BJ (cell line): ENCODE measurements at regions not wholly inside any gene's neighbourhood (a gene's known extent, or its start where the extent isn't known, plus 50 kb on each side); places are given as distances from the start of the nearest gene placed in this dataset.

Source experiments
- CTCF ChIA-PET: fragments of 350-600 bp; formaldehyde crosslinking; extraction: SDS; loops from one replicate; lab custom pipeline; 2021; ENCODE audit warnings: antibody characterized with exemption, inconsistent platforms; lab: Yijun Ruan, JAX
- POLR2A ChIA-PET: fragments of 300-600 bp; sonication (Branson Sonifier 250); formaldehyde crosslinking; extraction: SDS; loops from one replicate; lab custom pipeline; 2021; ENCODE audit warnings: antibody characterized with exemption; lab: Charles Lee
- DNase-seq: peaks from one replicate; pipeline ENCODE4 v3.0.0-alpha.2; 2011; ENCODE audit warnings: low read depth
- H3K27me3 ChIP-seq: 2 replicates; pipeline ENCODE4 v1.6.0; 2011; ENCODE audit warnings: low read length; ENCODE audit not compliant: control insufficient read depth, insufficient read depth
- H3K36me3 ChIP-seq: 2 replicates; pipeline ENCODE4 v1.5.1; 2011; ENCODE audit warnings: low read length; ENCODE audit not compliant: control insufficient read depth, insufficient read depth
- H3K4me3 ChIP-seq: 2 replicates; pipeline ENCODE4 v1.5.1; 2011; ENCODE audit warnings: low read depth, mild to moderate bottlenecking, control low read depth, low read length
- CTCF ChIP-seq: IDR thresholded peaks from 2 replicates; pipeline ENCODE4 v1.5.1; 2011; ENCODE audit warnings: low read depth, mild to moderate bottlenecking, control low read depth, inconsistent platforms, low read length, moderate library complexity; ENCODE audit not compliant: insufficient read depth

- no peaks in the 10 kb centered on the region for H3K36me3 ChIP-seq
- no peak for DNase-seq
- H3K27me3 ChIP-seq = no peaks in the 10 kb centered on the region
- ChIA-PET CTCF (no interaction called here), POLR2A (no interaction called here)
- H3K4me3 ChIP-seq = no peak overlapping the region
- no peak for TF ChIP-seq CTCF
Observed at GRCh38 chr3:144820726-144821125, 849.1 kb downstream of the DIPK2A start.

GRCh38 chr3:144821583-144821982 is 850.0 kb downstream of the DIPK2A start:
- peak; percentile 67 for DNase-seq
- CTCF ChIA-PET = no interaction called here
- POLR2A ChIA-PET = interaction anchor here (0.6 kb wide), 1 partner anchor 50 kb away, joined by 3 read pairs; no protein-coding TSS in a partner anchor

GRCh38 chr3:144822671-144823070 is 851.0 kb downstream of the DIPK2A start:
- CTCF ChIA-PET = no interaction called here
- no peak for DNase-seq
- TF ChIP-seq CTCF = no peak

More at GRCh38 chr3:144821583-144821982, 850.0 kb downstream of the DIPK2A start:
- no peak for TF ChIP-seq CTCF
- Histone ChIP-seq H3K36me3 (no peaks in the 10 kb centered on the region), H3K4me3 (no peak overlapping the region), H3K27me3 (no peaks in the 10 kb centered on the region)

GRCh38 chr3:144831955-144832716 is 860.5 kb downstream of the DIPK2A start:
- no peak for TF ChIP-seq CTCF
- ChIA-PET POLR2A (no interaction called here), CTCF (no interaction called here)
- H3K27me3 ChIP-seq = no peaks in the 10 kb centered on the region
- no peak overlapping the region for H3K4me3 ChIP-seq
- no peak for DNase-seq
- no peaks in the 10 kb centered on the region for H3K36me3 ChIP-seq

More at GRCh38 chr3:144822671-144823070, 851.0 kb downstream of the DIPK2A start:
- Histone ChIP-seq H3K4me3 (no peak overlapping the region), H3K27me3 (no peaks in the 10 kb centered on the region), H3K36me3 (no peaks in the 10 kb centered on the region)
- POLR2A ChIA-PET = no interaction called here

- ChIA-PET POLR2A (no interaction called here), CTCF (no interaction called here)
- H3K36me3 ChIP-seq = no peaks in the 10 kb centered on the region
- H3K27me3 ChIP-seq = no peaks in the 10 kb centered on the region
- DNase-seq = no peak
- H3K4me3 ChIP-seq = no peak overlapping the region
- no peak for TF ChIP-seq CTCF
Observed at GRCh38 chr3:144839991-144840390, 868.4 kb downstream of the DIPK2A start.
